ENCODE measurements at regions not wholly inside any gene's neighbourhood (a gene's known extent, or its start where the extent isn't known, plus 50 kb on each side); places are given as distances from the start of the nearest gene placed in this dataset.
"Not testable (repeated sequence)": the region's sequence is repeated elsewhere in the genome, so short reads cannot be mapped to it uniquely, and the experiment has no call there.

DNA sequence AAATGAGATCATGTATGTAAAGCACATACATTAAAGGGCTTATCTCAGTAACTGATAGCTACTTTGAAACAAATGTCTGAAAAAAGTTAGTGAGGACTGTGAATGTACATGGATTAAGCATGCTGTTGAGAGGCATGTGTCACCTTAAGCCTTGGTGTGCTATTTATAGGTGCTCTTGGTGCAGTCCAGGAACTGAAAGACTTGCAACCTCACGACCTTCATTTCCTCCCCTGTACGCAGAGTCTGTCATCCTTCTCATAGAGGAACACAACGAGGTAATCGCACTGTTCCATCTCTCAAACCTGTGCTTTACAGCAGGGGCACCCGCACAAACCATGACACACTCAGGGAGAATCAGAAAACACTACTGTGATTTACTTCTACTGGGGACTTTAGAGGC lies 65.6 kb downstream of the UFM1 start:
- no peak for DNase-seq

DNA sequence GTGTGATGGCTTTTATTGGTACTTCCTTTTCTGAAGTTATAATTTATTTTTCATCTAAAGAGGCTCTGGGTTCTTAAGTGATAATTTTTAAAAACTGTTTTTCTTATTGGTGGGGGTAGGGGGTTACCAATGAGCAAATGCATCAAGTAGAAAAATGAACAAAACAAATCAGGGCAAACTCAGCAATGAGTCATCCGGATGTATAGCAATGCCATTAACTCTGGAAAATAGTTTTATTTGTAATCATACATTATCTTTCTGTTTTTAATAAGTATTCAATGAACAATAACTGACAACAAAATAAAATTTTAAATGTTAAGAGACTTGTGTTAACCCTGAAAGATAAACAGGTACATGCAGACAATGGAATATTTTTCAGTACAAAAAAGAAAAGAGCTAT lies 67.6 kb downstream of the UFM1 start:
- DNase-seq = no peak

DNA sequence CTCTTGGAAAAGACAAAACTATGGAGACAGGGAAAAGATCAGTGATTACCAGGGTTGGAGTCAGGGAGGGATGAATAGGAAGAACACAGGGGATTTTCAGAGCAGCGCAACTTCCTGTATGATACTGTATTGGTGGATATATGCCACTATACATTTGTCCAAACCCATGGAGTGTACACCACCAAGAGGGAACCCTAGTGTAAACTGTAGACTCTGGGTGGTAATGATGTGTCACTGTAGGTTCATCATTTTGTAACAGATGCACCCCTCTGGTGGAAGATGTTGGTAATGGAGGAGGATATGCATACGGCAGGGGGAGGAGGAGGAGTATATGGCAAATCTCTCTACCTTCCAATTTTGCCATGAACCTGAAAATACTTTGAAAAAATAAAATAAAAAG lies 68.1 kb downstream of the UFM1 start:
- DNase-seq = no peak

DNA sequence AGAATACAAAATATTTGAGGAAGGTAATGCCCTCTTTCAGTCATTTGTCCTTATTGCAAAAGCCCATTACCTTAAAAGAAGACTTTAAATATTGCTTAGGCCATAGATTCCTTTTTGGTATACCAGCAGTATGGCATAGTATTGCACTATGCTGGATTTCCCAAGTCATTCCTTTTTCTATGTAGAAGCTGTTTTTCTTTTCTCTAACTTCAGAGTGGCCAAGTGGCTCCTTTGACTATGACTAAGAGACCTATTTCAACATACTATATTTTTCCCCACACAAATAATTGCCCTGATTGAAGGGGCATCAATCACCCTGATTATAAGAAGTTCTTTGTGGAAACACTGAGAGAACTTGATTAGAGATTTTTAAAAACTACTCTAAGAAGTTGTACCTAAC lies 68.6 kb downstream of the UFM1 start:
- no peak for DNase-seq

DNA sequence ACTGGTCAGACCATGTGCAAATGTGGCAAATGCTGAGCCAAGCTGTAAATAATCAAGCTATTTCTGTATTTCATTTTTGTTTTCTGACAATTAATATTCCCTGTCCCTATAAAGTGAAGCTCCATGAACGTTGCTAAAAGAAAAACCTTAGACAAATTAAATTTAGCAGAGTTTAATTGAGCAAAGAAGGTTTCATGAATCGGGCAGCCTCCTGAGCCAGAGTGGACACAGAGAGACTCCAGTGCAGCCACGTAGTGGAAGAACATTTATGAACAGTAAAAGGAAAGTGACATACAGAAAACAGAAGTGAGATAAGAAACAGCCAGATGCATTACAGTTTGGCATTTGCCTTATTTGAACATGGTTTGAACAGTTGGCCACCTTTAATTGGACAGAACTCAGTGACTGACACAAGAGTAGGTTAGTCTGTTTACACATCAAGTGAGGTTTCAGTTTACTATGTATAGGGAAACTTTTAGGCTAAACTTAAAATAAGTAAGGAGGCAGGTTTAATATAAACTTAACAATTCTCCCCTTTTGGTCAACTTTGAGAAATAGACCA lies 69.7 kb downstream of the UFM1 start:
- no peak for DNase-seq

DNA sequence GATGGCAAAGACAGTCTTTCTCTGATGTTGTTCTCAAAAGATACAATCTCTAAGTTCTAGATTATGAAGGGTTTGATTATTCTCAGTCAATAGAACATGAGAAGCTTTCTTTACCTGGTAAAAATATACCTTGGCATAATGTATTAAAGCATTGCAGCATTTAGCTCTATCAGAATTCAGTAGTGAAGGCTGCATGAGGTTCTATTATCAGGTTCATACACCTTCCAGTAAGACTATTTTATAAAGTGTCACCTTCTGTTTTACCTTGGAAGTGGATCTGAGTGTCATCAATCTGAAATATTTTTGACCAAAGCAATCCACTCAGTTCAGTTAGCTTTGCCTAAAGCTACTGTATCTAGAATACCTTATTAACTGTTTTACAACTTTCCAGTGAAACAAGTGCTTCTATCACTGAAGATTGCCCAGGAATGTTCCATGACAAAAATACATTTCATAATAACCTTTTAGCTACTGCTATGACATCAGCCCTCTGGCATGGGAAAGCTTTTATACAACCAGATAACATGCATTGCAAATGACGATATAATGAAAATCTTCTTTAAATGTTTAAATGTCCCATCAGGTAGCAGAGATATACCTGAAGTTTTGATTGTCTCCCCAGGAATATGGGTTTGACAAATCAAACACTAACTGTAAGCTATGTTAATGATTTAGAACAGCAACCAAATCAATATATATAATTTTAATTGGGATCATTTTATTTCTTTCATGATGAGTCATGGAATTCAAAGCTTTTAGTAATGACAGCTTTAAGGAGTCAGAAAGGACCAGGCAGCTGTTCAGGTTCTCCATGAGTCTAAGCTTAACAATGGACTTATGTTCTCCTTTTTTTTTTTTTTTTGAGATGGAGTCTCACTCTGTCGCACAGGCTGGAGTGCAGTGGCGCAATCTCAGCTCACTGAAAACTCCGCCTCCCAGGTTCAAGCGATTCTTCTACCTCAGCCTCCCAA lies 72.2 kb downstream of the UFM1 start:
- DNase-seq = no peak

DNA sequence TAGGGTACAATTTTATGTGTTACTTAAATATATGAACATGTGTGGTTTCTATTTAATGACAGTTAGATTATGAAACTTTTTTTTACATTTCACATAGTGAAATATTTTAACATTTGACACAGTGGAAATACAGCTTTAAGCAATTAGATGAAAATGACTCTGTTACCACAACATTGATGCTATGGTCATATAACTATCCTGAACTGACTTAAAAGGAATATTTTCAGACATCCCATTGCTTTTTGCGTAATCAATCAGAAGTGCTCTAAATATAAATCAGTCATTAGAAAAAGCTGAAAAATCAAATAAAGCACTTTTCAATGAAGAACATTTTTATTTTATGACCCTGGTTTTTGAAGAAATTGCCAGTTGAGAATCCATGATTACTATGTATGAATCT lies 80.3 kb downstream of the UFM1 start:
- DNase-seq = no peak

DNA sequence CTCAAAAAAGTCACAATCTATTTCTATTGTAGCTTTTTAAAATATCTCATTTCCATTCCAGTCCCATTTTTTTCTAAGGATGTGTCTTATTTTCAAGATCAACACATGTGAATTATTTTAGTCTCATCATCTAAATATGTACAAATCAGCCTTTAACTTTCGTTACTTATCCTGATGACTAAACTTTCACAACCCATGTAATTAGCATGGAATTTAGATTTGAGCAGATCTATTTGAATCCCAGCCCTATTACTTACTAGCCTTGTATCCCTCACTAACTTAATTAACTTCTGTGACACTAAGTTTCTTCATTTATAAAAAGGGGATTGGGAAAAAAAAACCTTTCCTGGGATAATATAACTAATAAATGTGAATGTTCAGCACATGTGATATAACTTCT lies 81.1 kb downstream of the UFM1 start:
- DNase-seq = no peak

DNA sequence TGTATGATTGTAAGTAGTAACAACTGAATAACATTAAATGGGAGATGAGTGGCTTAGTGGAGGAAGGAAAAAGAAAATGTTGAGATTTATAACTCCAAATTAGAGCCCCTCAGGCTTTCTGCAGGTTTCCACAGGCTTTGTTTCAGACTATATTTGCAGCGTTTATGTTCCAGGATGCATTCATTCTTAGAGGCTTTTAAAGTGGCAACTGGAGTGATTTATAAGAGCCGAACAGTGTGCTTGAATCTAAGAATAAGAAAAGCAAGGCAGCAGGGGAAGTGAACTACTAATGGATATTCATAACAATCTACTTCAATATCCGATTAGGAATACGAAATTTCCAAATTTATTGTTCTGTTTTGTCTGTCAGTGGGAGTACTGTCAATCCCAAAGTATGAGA lies 91.0 kb downstream of the UFM1 start:
- no peak for DNase-seq

DNA sequence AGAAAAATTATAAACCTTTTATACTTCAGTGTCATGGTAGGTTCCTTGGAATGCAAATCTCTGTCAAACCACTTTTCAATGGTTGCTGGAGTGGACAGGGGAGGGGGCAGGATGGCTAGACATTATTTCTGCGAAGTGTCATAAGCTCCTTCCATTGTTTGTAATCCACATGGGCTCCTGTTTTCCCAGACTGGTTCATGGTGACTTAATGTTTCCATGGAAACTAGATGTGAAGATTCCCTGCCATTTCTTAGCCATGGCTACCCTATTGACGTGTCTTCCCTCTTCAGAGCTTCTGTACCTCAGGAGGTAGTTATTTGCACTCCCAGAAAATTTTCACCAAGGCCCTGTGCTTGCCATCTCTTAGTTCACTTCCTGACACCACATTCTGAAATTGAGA lies 95.3 kb downstream of the UFM1 start:
- no peak for DNase-seq

DNA sequence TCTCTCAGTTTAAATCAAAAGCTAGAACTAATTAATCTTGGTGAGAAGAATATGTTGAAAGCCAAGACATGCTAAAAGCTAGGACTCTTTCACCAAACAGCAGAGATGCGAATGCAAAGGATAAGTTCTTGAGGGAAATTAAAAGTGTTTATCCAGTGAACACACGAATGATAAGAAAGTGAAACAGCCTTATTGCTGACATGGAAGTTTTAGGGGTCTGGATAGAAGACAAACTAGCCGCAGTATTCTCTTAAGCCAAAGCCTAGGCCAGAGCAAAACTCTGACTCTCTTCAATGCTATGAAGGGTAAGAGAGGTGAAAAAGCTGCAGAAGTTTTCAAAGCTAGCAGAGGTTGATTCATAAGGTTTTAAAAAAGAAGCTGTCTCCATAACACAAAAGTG lies 103.0 kb downstream of the UFM1 start:
- DNase-seq = no peak

DNA sequence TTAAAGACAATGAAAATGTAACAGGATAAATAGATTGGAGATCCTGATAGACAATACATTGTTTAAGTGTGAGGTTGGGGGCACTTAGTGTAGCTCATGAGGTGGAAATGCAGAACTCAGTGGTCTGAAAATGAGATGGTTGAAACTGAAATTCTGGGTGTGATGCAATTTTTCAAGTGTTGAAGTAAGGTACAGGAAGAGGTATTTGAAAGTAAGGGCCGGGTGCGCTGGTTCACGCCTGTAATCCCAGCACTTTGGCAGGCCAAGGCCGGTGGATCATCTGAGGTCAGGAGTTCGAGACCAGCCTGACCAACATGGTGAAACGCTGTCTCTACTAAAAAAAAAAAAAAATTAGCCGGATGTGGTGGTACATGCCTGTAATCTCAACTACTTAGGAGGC lies 113.0 kb downstream of the UFM1 start:
- no peak for DNase-seq

DNA sequence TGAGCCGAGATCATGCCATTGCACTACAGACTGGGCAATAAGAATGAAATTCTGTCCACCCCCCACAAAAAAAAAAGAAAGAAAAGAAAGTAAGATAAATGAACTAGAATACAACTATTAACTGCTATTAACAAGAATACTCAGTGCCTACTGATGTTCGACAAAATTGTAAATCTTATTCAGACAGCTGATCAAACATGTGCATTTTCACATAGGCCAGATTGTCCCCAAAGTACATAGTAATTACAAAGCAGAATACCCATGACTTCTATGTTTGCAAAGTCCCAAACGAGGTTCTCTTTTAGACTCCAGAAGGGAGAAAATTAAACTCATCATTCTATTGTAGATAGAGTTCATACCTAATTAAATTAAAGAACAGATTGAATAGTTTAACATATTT lies 113.4 kb downstream of the UFM1 start:
- DNase-seq = no peak

DNA sequence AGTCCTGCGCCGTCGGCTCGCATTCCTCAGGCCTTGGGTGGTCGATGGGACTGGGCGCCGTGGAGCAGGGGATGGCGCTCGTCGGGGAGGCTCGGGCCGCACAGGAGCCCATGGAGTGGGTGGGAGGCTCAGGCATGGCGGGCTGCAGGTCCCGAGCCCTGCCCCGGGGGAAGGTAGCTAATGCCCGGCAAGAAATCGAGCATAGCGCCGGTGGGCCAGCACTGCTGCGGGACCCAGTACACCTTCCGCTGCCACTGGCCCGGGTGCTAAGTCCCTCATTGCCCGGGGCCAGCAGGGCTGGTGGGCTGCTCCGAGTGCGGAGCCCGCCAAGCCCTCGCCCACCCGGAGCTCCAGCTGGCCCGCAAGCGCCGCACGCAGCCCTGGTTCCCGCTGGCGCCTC lies 122.8 kb downstream of the UFM1 start:
- not testable (repeated sequence) for DNase-seq

DNA sequence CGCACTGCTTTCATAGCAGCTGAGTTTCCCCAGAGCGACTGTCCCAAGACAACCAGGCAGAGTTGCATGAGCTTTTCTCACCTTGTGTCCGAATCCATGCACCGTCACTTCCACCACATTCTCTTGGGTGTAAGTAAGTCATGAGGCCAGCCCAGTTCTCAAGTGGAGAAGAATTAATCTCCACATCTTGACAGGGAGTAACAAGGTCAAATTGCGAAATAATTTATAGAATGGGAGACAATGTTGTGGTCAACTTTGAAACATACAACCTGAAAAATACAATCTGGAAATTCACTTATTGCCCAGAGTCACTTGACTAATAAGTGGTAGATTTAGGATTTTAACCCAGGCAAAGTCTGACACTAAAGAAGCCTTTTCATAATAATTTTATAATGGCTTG lies 123.7 kb downstream of the UFM1 start:
- no peak for DNase-seq

DNA sequence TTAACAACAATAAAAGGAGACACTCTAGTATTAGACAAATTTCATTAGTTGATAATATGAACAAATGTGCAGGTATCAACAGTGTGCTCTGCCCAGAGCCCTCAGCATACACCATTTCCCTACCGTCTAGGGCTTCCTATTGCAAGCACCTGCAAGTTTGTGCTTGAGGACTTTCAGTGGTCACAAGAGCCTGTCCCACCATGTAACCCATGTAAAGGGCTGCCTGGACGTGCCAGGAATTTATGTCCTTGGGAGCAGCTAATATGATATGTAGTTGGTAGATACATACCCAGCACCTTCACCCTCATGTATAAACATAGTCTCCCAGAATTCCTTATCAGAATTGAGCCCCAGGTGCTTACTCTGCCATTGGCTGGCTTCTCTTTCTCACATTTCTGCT lies 128.0 kb downstream of the UFM1 start:
- no peak for DNase-seq

DNA sequence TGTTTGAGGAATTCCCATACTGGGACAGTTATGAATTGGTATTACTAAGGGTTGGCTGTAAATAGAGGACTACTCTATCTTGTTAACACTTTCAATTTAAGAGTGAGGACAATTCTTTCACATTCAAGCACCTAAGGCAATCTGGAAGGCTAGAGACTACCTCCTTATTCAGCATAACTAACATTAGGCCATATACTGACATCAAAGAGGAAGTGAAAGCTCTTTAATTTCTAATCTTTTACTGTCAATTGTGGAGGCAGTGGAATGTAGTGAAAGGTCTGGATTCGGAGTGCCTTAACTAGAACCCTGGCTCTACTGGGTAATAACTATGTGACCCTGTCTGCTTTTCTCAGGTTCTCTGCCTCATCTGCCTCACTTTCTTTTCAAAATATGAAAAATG lies 134.0 kb downstream of the UFM1 start:
- no peak for DNase-seq

DNA sequence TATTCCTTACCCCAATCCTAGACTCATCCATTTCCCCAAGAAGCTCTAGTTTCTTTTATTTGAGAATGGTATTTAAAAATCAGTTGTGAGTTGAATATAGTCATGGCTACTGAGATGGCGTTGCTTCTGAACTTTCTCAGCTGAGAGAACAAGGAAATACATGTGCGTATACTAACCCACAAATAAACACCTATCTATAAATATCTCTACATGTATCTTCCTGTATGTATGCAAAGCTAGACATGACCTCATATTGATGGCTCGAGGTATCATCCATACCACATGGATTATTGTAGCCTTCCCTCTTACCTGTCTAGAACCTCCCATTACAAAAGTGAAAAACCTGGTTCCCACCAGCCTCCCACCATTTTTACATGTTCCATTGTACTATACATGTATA lies 141.0 kb downstream of the UFM1 start:
- no peak for DNase-seq

DNA sequence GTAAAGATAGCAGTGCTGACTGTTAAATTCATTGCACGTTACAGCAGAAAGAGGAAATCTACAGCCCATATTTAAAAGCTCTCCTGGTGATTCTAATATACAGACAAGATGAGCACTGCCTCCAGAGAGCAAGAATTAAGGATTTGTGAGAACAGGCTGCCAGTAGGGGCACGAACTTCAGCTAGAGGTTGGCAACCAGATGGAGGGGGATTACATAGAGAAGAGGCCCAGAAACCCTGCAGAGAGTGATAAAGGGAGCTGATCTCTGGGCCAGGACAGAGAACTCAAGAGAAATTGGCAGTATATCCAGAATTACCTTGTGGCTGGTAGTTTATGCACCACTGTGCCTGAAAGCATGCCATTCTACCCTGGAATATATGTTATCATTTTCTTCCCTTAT lies 144.8 kb downstream of the UFM1 start:
- DNase-seq = no peak

DNA sequence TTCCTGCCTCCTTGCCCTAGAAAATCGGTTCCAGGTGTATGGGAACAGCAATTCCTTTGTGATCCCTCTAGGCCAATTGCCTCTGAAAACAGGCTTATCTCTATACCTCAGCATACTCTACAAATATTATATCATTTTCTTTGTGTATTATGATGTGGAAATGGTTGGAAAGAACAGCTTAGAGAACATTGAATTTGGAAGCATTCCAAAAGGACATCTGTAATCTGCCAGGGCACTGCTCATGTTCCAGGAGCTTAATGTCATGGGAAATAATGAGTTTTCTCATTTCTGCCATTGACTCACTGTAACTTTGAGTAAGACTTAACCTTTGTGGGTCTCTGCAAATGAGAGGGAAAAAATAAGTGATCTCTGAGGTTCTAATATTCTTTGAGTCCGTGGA lies 147.3 kb downstream of the UFM1 start:
- no peak for DNase-seq

DNA sequence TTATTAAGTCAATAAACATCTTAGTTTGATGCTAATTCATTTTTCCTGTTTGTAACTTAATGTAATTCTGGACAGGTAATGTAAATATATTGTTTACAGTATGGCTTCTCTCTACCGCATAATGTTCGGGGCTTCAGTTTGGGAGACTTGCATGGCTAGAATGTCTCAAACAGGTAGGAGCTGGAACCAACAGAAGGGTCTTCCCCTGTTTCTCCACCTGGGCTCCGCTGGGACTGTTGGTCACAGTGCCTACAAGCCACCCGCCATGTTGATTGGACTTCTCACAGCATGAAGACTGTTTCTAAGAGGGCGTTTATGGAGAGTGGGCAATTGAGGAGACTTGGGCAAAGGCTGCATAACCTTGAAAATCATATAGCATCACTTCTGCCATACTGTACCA lies 148.6 kb downstream of the UFM1 start:
- DNase-seq = no peak

DNA sequence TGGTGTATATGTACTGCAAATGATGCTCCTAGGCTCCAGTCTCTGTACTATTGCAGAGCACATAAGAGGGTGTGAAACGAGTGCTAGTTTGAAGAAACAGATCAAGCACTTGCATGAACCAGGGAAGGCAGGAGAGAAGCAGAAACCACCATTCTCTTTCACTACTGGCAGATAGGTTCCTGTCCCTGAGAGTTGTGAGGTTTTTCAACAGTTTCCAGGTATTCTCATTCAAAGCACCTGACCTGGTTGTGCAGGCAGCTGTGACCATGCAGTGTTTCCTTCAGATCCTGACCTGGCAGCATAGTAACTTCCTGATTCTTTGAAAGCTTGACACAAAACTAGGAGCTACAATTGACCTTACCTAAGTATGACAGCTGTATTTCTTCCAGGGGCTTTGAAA lies 164.9 kb downstream of the UFM1 start:
- no peak for DNase-seq

DNA sequence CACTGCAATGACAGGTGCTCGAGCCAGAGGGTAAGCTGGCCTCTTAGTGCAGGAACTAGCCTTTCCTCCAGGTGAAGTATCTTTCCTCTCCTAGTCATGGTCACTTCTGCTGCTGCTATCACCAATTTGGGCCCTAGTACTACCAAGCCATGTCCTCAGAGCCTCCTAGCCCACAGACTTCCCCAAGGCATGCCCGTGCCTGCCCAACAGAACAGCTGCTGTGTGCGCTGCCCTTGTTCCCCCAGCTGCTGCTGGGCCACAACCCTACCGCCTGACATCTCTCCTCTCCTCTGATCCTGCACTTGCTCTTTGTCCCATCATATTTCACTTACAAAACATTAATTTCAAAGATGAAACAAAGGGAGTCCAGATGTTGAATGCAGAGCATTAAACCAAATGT lies 168.5 kb upstream of the FREM2 start:
- no peak for DNase-seq

DNA sequence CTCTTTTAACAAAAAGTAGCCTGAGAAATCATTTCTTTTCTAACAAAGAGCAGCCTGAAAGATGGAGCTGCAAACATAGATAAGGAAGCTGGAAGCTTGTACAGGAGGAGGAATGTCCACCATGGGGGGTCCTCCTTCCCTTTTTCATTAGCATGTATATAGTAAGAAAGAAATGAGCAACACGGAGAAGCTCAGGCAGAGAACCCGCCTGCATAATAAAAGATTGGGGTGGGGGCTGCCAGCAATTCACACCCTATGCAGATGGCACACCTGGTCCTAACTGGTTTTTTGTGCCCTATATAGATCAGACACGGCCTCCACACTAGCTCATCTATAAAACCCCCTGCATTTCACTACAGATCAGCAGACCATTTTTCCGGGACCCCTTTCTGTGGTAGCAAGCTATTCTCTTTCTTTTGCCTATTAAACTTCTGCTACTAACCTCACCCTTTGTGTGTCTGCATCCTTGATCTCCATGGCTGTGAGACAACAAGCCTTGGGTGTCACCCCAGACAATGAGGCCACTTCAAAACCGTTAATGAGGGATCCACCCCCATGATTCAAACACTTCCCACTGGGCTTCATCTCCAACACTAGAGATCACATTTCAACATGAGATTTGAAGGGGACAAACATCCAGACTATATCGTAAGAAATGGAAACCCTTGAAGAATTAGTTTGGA lies 167.5 kb upstream of the FREM2 start:
- DNase-seq = no peak
